GM12872 (cell line): ENCODE measurements at regions not wholly inside any gene's neighbourhood (a gene's known extent, or its start where the extent isn't known, plus 50 kb on each side); places are given as distances from the start of the nearest gene placed in this dataset.

ENCODE experiments used
- TF ChIP-seq, protein P1 (sequence below): IDR thresholded peaks from 3 replicates; pipeline ENCODE4 v1.5.1; 2011; ENCODE audit warnings: low read depth, mild to moderate bottlenecking, low read length, moderate library complexity; ENCODE audit not compliant: insufficient read depth

GRCh38 chr5:120017513-120017912, 388.2 kb downstream of the FAM170A start:
- TF ChIP-seq, protein P1, sequence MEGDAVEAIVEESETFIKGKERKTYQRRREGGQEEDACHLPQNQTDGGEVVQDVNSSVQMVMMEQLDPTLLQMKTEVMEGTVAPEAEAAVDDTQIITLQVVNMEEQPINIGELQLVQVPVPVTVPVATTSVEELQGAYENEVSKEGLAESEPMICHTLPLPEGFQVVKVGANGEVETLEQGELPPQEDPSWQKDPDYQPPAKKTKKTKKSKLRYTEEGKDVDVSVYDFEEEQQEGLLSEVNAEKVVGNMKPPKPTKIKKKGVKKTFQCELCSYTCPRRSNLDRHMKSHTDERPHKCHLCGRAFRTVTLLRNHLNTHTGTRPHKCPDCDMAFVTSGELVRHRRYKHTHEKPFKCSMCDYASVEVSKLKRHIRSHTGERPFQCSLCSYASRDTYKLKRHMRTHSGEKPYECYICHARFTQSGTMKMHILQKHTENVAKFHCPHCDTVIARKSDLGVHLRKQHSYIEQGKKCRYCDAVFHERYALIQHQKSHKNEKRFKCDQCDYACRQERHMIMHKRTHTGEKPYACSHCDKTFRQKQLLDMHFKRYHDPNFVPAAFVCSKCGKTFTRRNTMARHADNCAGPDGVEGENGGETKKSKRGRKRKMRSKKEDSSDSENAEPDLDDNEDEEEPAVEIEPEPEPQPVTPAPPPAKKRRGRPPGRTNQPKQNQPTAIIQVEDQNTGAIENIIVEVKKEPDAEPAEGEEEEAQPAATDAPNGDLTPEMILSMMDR: no peak

GRCh38 chr5:120035181-120035580, 405.8 kb downstream of the FAM170A start:
- TF ChIP-seq, protein P1: no peak

DNA sequence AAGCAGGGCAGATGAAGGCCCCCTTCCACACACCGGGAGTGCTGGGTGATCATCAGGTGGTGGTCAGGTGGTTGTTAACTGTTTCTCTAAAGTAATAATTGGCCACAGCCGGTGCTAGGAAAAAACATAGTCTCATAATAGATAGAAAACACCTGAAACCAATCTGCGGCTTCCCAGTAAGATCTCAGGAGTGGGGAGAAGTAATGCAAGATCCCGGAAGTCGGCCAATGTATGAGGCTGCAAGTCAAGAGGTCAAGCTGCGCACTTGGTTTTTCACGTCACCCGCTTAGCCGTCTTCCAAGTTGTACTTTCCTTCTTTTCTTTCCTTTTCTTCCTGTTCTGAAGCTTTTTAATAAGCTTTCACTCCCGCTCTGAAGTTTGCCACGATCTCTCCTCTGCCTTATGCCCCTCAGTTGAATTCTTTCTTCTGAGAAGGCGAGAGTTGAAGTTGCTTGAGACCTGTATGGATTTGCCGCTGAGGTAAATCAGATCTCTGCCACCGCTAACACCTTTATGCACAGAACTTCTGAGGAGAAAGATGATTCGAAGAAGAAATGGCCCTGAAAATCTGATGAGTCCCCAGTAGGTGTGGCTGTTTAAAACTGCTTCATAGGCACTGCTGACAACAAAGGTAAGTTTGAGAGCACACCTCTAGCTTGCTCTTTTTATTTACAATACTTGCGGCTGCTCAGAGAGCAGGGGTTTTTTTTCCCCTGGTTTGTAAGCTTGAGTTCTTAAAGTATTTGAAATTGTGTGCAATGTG, 406.6 kb downstream of the FAM170A start:
- TF ChIP-seq, protein P1: no peak

GRCh38 chr5:120037451-120037850, 408.1 kb downstream of the FAM170A start:
- TF ChIP-seq, protein P1: no peak

GRCh38 chr5:120039111-120039510, 409.8 kb downstream of the FAM170A start:
- TF ChIP-seq, protein P1: no peak

DNA sequence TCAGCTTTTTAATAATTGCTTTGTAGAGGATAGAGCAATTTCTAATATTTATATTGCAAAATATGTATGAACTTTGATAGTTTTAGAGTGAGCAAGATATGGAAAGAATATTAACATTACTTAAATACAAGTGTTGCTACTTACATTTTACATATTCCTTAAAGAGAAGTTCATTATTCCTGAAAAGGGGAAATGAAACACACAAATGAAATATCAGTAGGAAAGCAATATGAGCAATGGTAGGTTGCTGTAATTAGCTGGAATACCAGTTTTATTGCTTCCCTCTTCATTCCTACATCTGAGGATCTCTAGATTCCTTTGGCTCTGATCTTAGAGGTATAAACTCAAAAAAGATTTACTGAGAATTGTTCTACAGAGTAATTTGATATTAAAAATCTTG, 414.1 kb downstream of the FAM170A start:
- TF ChIP-seq, protein P1: no peak

GRCh38 chr5:120052916-120053828, 410.9 kb upstream of the PRR16 start:
- TF ChIP-seq, protein P1: no peak
